HG03565 (cell line): ENCODE measurements at regions not wholly inside any gene's neighbourhood (a gene's known extent, or its start where the extent isn't known, plus 50 kb on each side); places are given as distances from the start of the nearest gene placed in this dataset.
"Not testable (repeated sequence)": the region's sequence is repeated elsewhere in the genome, so short reads cannot be mapped to it uniquely, and the experiment has no call there.

Experiments
- ATAC-seq: cut with Tn5 transposase; IDR thresholded peaks from one replicate; pipeline ENCODE4 v1.9.1; 2021; ENCODE audit warnings: mild to moderate bottlenecking, moderate library complexity; ENCODE audit not compliant: unreplicated experiment

GRCh38 chr11:103584021-103584420, 452.4 kb upstream of the DDI1 start:
- no peak for ATAC-seq

DNA sequence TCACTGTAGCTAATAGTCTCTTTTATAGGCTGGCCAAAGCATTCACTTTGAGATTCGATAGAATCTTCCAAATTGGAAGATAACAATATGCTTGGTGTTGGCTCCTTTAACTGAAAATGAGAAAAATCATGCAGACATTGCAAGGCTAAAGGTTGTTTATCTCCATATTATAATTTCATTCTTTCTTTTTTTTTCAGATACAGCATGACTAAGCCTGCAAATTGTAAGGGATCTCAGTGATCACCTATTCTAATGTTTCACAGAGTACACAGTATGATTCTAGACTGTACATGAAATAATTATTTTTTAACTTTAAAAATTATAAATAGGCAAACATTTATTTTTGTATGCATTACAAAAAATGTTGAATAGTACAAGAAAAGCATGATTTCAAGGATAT, 451.7 kb upstream of the DDI1 start:
- no peak for ATAC-seq

- no peak for ATAC-seq
Measured at GRCh38 chr11:103585401-103585800, 451.0 kb upstream of the DDI1 start.

GRCh38 chr11:103585911-103586310, 450.5 kb upstream of the DDI1 start:
- no peak for ATAC-seq

GRCh38 chr11:103586756-103587155, 449.7 kb upstream of the DDI1 start:
- ATAC-seq = no peak

GRCh38 chr11:103587901-103588788, 448.3 kb upstream of the DDI1 start:
- no peak for ATAC-seq

- no peak for ATAC-seq
Measured at GRCh38 chr11:103591554-103591953, 444.9 kb upstream of the DDI1 start.

- no peak for ATAC-seq
Measured at GRCh38 chr11:103594283-103594682, 442.2 kb upstream of the DDI1 start.

DNA sequence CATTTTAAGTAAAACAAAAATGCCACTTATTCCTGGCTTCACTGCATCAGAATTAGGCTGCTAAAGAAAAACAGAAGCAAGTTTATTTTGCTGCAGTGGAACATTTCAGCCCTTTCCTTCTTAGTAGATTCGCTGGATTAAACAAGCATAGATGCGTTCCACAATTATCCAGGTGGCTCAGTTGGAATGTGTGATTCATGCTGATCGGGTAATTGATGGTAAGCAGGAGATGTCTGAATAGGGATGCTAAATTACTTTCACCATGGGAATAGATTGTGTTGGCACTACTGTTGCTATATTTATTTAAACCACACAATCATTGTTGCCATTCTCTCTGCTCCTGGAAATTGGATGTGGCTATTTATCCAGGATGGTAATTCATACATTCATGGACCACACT, 440.1 kb upstream of the DDI1 start:
- ATAC-seq = no peak

GRCh38 chr11:103601225-103601846, 435.1 kb upstream of the DDI1 start:
- peak; percentile 99 for ATAC-seq

- ATAC-seq = no peak
Measured at GRCh38 chr11:103602840-103603239, 433.6 kb upstream of the DDI1 start.

- ATAC-seq = no peak
Measured at GRCh38 chr11:103604310-103604709, 432.1 kb upstream of the DDI1 start.

DNA sequence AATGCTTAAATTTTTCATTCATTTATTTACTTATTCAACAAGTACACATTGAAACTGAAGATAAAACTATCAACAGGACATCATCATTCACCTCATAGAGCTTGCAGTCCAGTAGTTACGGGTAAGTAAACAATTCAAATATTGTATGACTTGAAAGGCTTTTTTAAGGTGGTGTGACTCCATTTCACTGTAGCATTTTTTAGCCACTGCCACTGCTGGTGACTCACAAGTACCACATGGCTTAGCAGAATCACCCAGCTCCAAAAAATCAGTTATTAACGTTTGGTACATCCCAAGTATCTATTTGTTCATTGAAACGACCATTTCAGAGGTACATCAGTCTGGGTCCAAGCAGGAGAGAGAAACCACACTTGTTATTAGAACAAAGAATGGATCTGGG, 427.9 kb upstream of the DDI1 start:
- ATAC-seq = no peak

- no peak for ATAC-seq
Measured at GRCh38 chr11:103609117-103610066, 427.0 kb upstream of the DDI1 start.

- ATAC-seq = no peak
Measured at GRCh38 chr11:103610435-103610834, 426.0 kb upstream of the DDI1 start.

GRCh38 chr11:103611526-103612260, 424.7 kb upstream of the DDI1 start:
- ATAC-seq = not testable (repeated sequence)

DNA sequence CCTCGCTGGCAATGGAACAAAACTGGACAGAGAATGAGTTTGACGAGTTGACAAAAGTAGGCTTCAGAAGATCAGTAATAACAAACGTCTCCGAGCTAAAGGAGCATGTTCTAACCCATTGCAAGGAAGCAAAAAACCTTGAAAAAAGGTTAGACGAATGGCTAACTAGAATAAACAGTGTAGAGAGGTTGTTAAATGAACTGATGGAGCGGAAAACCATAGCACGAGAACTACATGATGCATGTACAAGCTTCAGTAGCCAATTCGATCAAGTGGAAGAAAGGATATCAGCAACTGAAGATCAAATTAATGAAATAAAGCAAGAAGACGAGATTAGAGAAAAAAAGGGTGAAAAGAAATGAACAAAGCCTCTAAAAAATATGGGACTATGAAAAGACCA, 424.0 kb upstream of the DDI1 start:
- ATAC-seq = not testable (repeated sequence)

GRCh38 chr11:103616586-103616985, 419.9 kb upstream of the DDI1 start:
- ATAC-seq = not testable (repeated sequence)

DNA sequence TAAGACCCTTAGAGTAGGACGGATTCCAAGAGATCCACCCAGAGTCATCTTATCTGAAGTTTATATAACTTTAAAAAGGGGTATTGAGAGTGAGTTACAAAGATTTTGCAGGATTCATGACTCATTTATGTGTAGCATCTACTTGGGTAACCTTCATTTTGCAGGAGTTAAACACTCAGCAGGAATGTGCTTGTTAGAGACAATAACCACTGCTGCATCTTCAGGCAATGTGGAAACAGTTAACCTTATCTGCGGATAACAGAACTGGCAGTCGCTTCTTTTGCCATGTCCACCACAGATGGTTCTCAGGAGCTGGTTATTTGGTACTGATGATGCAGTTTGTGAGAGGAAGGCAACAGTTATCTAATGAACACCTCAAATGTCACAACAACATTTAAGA, 417.9 kb upstream of the DDI1 start:
- ATAC-seq = no peak

- no peak for ATAC-seq
Measured at GRCh38 chr11:103619480-103619879, 417.0 kb upstream of the DDI1 start.

DNA sequence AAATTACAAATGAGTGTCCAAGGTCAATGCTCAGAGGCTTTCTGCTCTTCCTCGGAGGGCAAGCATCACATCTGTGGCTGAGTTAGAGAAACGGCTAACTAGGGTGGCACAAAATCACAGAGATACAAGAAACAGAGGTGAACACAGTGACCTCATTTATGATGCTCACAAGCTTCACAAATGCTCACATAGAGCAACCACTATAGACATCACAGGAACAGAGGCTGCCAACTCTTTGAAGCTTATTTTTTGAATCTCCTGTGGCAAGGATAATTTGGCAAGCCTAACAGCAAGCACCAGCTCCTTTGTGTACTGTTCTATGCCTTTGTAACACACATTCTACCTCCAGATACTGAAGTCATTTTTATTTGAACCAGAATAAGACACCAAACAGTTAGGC, 416.5 kb upstream of the DDI1 start:
- no peak for ATAC-seq
